GM19372 (cell line): ENCODE measurements at regions not wholly inside any gene's neighbourhood (a gene's known extent, or its start where the extent isn't known, plus 50 kb on each side); places are given as distances from the start of the nearest gene placed in this dataset.
"Not testable (repeated sequence)": the region's sequence is repeated elsewhere in the genome, so short reads cannot be mapped to it uniquely, and the experiment has no call there.

Experiments
- ATAC-seq: cut with Tn5 transposase; IDR thresholded peaks from one replicate; pipeline ENCODE4 v1.9.1; 2021; ENCODE audit warnings: mild to moderate bottlenecking, low read depth, moderate library complexity; ENCODE audit not compliant: unreplicated experiment

- ATAC-seq = no peak
Observed at GRCh38 chr7:69204943-69205342, 393.3 kb upstream of the AUTS2 start.

- no peak for ATAC-seq
Observed at GRCh38 chr7:69205581-69205980, 392.7 kb upstream of the AUTS2 start.

DNA sequence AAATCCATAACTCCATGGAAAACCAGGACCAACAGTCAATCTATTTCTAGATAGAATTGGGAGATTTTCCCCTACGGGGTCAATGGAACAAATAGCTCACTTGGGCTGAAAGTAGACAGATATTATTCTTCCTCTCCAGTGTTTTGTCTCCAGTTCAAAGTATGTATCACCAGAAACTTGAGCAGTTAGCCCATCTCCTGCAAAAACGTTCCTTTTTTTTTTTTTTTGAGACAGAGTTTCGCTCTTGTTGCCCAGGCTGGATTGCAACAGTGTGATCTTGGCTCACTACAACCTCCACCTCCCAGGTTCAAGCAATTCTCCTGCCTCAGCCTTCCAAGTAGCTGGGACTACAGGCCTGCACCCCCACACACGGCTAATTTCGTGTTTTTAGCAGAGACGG is 390.0 kb upstream of the AUTS2 start:
- no peak for ATAC-seq

- no peak for ATAC-seq
Observed at GRCh38 chr7:69208848-69209247, 389.4 kb upstream of the AUTS2 start.

GRCh38 chr7:69211336-69211735 is 386.9 kb upstream of the AUTS2 start:
- ATAC-seq = no peak

DNA sequence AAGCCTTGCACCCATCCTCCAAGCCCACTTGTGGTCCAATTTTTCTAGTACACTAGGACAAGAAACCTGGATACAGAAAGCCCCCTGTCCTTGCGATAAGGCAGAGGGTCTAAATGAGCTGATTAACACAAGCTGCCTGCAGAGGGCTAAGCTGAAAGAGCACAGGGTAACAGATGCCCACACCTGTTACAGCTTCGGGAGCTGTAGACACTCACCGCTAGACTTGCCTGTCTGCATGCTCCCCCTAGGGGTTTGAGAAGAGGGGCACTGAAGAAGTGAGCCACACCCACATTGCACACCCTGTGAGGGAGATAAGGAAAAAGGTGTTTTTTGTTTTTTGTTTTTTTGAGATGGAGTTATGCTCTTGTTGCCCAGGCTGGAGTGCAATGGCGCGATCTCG is 386.5 kb upstream of the AUTS2 start:
- no peak for ATAC-seq

GRCh38 chr7:69213878-69214277 is 384.4 kb upstream of the AUTS2 start:
- ATAC-seq = no peak

DNA sequence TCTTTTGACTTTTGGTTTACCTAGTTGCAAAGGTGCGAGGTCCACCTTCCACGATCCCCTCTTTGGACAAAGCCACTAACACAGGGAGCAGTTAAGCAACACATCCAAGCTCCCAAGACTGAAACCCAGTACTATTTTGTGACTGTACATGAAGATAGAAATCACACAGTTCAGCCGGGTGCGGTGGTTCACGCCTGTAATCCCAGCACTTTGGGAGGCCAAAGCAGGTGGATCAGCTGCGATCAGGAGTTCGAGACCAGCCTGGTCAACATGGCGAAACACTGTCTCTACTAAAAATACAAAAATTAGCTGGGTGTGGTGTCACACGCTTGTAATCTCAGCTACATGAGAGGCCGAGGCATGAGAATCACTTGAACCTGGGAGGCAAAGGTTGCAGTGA is 382.8 kb upstream of the AUTS2 start:
- not testable (repeated sequence) for ATAC-seq

DNA sequence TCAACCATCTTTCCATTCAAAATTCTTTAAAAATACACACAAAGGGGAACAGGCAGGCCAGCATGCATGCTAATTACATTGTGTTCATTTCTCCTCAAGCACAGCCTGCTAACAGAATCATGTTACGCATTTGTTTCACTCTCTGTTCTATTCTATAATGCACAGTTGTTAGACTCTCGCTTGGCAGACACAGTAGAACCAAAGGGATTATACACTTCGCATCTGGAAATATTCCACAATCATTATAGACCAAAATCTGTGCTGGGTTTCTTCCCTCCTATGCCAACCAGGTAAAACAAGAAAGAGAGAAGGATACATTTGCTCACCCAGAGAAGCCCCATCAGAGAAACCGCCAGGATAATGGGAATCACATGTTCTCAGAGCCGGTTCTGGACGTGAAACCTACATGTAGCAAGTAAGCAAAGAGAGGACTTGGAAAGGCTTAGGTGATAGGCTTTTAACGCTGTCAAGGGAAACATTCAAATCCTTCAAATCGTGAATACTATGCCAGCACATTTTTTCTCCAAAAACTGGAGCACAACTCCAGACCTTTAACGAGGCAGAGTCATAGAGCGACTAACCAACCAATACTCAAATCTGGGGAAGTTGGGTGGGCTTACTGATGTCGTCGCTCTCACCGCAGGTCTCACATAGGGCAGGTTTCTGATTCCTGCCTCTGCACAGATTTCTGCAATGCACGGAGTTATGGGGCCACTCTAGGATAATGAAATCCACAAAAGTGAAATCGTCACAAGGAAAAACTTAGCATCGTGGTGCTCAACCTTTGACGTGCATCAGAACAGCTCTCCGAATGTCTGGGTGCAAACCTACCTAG is 380.5 kb upstream of the AUTS2 start:
- ATAC-seq = no peak

DNA sequence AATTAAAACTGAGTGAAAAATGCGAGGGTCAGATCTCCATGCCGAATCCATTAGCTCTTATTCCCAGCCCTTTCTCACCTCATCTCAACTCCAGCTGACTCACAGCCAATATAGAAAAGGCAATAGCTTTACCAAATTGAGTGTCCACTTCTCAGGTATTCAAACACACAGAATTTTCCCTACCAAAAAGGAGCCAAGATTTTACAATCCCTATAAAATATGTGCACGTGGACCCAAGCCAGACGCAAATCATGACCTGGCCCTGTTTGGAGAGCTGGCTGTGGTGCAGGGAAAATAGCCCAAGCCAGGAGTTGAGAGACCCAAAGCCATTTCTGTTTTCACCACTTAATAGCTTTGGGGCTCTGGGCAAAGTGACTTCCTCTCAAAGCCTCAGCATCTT is 379.7 kb upstream of the AUTS2 start:
- ATAC-seq = no peak

DNA sequence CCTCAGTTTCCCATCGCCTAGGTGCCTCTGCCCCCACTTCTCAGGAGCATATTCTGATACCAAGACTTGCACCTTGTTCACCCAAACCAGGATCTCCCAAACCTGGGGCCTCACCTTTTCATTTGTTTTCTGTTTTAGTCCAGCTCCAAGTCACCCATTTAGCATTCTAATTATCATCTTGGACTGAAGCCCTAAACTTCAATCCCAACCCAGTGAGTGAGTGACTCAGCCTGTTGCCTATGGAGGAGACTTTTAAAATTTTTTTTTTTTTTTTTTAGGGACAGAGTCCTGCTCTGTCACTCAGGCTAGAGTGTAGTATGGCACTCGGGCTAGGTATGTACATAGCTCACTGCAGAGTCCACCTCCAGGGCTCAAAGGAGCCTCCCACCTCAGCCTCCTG is 378.9 kb upstream of the AUTS2 start:
- no peak for ATAC-seq

- ATAC-seq = no peak
Observed at GRCh38 chr7:69225259-69225943, 372.9 kb upstream of the AUTS2 start.

DNA sequence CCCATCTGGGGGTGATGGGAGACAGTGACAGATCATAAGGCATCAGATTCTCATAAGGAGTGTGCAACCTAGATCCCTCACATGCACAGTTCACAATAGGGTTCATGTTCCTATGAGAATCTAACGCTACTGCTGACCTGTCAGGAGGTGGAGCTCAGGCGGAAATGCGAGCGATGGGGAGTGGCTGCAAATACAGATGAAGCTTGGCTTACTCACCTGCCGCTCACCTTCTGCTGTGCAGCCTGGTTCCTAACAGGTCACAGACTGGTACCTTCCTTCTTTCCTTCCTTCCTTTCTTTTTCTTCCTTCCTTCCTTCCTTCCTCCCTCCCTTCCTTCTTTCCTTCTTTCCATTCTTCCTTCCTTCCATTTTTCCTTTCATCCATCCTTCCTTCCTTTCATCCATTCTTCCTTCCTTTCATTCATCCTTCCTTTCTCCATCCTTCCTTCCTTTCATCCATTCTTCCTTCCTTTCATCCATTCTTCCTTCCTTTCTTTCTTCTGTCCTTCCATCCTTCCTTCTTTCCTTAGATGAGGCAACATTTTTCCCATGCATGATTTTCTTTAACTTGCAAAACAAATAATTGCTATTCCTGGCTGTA is 370.0 kb upstream of the AUTS2 start:
- ATAC-seq = no peak

DNA sequence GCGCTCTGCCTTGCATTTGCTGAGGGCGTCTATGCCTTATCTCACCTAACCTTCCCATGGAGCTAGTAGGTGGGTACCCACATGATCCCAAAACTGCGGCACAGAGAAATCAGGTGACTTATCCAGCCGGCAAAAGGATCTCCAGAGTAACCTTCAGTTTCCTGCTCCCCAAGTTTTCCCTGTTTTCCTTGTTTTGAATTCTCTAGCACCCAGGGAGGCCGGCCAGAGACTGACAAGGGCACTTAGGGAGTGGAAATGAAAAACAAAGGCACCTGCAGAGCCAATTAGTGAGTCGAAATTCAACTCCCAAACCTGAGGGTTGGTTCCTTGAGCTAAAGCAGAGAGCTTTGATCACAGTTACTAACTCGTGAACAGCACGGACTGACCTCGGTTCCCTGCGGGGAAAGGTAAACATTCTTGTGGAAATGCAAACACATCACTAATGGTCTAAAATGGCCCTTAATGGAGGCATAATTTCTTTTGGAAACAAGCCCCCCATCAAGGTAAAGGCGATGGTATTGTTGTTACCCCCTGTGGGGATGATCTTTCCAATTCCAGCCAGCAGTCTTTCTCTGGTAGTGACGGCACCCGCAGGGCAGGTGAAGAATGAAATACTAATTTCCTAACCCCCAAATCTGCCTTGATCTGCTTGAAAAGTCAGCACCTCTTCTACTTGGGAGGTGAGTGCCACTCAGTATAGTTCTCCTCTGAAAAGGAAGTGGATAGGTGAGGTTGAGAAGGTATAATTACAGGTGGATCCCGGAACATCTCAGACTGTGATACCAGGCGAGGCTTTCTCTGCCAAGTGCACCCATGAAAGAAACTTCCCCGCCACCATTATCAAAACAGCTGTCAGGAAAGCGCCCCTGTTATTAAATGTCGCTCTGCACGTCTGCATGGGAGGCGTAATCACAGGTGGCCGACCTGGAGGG is 365.6 kb upstream of the AUTS2 start:
- ATAC-seq = no peak

DNA sequence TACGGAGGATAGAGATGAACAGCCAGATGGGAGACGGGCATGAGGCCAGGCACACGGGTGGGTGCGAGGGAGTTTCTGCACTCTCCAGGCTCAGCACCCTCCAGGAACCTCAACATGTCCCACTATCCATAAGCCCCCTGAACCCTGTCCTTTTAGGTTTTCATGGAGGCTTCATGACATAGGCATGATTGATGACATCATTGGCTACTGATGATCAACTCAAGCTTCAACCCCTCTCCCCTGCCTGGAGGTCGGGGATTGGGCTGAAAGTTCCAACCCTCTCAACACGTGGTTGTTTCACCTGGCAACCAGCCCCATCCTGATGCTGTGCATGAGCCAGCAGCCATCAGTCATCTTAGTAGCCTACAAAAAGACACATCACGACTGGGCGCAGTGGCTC is 360.7 kb upstream of the AUTS2 start:
- ATAC-seq = no peak

DNA sequence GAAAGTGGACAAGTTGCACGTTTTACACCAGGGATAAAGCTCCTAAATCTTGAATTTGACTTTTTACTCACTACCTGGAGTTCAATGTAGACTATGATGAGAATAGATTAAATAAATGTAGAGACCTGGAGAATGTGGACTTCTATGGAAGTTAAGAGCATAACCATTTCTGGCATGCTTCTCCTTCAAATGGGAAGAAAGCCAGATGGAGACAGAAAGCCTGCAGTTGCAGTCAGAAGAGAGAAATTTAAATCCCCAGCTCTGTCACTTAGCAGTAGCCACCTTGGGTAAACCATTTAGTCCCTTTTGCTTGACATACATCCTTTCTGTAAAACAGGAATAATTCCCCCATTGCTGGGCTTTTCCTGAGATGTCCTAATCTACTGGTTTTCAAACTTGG is 355.3 kb upstream of the AUTS2 start:
- no peak for ATAC-seq

DNA sequence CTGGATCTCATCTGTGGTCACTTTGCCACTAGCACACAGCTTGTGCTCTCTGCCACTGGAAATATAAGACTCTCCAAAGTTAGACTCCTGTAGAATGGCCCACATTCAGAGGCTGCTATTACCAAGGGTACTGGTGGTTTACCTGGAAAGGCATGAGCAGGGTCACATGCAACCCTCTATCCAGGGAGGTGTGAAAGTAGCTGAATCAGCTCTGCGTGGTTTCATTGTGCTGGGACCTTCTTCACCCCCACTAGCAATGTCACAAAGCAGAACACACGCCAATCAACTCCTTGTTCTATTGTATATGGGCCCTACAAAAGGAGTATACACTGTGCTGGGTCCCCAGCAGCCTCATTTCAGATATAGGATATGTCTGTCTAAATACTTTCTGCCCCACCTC is 353.6 kb upstream of the AUTS2 start:
- ATAC-seq = no peak

DNA sequence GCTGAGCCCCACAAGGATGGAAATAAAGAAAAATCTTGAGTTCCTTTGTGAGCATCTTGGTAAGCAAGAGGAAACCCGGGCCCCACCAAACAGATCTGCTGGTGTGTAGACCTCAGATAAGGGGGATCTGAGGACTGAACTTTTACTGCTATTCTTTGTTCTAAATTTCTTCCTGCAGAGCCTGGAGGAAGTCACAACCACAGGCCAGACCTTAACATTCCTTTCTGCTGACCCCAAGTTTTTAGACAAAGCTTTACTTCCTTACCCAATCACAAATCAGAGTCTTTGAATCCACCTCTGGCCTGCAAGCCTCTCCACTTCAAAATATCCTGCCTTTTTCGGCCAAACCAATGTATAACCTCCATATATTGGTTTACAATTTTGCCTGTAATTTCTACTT is 352.6 kb upstream of the AUTS2 start:
- no peak for ATAC-seq

GRCh38 chr7:69246758-69247157 is 351.5 kb upstream of the AUTS2 start:
- no peak for ATAC-seq

DNA sequence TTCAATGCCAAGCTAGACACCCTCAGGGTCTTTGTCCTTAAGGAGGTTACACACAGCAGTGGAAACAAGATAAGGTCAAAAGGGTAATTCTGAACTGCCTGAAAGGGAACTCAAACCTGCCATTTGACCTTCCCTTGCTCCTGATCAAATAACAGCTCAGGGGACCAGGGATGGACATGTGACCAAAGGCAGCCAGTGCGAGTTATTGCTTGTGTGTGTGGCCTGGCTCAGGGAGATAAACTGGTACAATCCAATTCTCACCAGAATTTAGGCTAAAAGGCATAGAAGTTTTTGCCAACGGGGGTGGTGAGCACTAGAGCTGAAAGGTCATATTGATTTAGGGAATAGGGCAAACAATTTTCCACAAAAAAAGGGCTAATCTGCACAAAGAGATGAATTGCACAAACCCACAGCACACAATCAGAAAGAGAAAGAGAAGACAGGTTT is 349.9 kb upstream of the AUTS2 start:
- ATAC-seq = not testable (repeated sequence)

DNA sequence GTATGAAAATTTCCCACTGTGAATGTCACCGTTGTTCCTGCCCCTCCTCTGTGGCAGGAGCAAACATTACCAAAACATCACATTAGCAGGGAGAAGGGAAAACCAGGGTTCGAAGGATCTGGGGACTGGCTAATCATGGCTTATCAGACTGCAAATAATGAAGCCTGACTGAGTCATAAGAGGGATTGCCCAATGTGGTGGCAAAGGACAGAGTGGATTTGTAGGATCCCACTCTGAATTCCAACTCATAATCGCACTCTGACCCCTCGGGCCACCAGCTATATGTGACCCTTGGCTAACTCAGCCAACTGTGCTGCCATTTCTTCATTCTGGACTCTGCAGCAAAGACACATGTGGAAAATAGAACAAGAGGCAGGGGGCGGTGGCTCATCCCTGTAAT is 347.3 kb upstream of the AUTS2 start:
- no peak for ATAC-seq
